K562 (cell line): ENCODE measurements at regions not wholly inside any gene's neighbourhood (a gene's known extent, or its start where the extent isn't known, plus 50 kb on each side); places are given as distances from the start of the nearest gene placed in this dataset.

Experiments used
- AFF1 ChIP-seq, 2 experiments: fragments of 450-650 bp; IDR thresholded peaks; 2 replicates each; pipeline ENCODE4 v1.6.1; 2018; ENCODE audit warnings: mild to moderate bottlenecking in 2 of 2, low read depth in 1 of 2; ENCODE audit not compliant: partially characterized antibody in 2 of 2
- HEY1 ChIP-seq: fragments of 250-450 bp; sonication (Bioruptor Pico); IDR thresholded peaks from 2 replicates; pipeline ENCODE4 v1.5.0; 2020; ENCODE audit warnings: mild to moderate bottlenecking, moderate library complexity, borderline replicate concordance
- SP2 ChIP-seq: IDR thresholded peaks from 2 replicates; pipeline ENCODE4 v1.6.1; 2011; ENCODE audit warnings: mild to moderate bottlenecking, low read depth, low read length, moderate library complexity; ENCODE audit not compliant: poor library complexity, severe bottlenecking; ENCODE audit errors: extremely low read depth
- SRF ChIP-seq, 2 experiments: fragments of 250-450, 450-650 bp in 1 of 2; sonication (Bioruptor Pico) in 1 of 2; sonication (generic) in 1 of 2; formaldehyde crosslinking; IDR thresholded peaks; 2 replicates each; pipeline versions ENCODE4 v1.5.0 to v1.5.1; 2020 to 2022; ENCODE audit warnings: mild to moderate bottlenecking in 1 of 2, missing genetic modification reagents in 1 of 2
- ZBTB33 ChIP-seq: sonication (generic); formaldehyde crosslinking; IDR thresholded peaks from 2 replicates; pipeline ENCODE4 v1.8.1; 2023; ENCODE audit warnings: mild to moderate bottlenecking, missing genetic modification reagents

- TF ChIP-seq ZBTB33 (peak; percentile 81; the same call in 1 of the 2 replicates), HEY1 (CRISPR knock-in tag) (no peak), SRF (CRISPR knock-in tag; IDR thresholded peaks at IDR 0.05) (no peak), AFF1 (IDR thresholded peaks at IDR 0.05; ENCODE audit: low read depth in 1 of 2, partially characterized antibody in 2 of 2) (no peak), SP2 (no peak)
- TF ChIP-seq, all 486 proteins: peak for 1
Measured at GRCh38 chr4:32032136-32032672, 1312.0 kb downstream of the PCDH7 start (continued).
